HFF-Myc (cell line): ENCODE measurements at regions not wholly inside any gene's neighbourhood (a gene's known extent, or its start where the extent isn't known, plus 50 kb on each side); places are given as distances from the start of the nearest gene placed in this dataset.

Experiments
- DNase-seq: peaks from one replicate; pipeline ENCODE4 v3.0.0-alpha.2; 2011; ENCODE audit warnings: low read depth; ENCODE audit errors: extremely low read depth
- H3K4me3 ChIP-seq: replicated peaks from 2 replicates; pipeline ENCODE4 v1.5.1; 2011; ENCODE audit warnings: low read depth, mild to moderate bottlenecking, control low read depth, low read length
- TF ChIP-seq, protein P1 (sequence below): IDR thresholded peaks from 2 replicates; pipeline ENCODE4 v1.5.1; 2012; ENCODE audit warnings: mild to moderate bottlenecking, low read depth, low read length, control low read depth; ENCODE audit errors: missing control alignments

DNA sequence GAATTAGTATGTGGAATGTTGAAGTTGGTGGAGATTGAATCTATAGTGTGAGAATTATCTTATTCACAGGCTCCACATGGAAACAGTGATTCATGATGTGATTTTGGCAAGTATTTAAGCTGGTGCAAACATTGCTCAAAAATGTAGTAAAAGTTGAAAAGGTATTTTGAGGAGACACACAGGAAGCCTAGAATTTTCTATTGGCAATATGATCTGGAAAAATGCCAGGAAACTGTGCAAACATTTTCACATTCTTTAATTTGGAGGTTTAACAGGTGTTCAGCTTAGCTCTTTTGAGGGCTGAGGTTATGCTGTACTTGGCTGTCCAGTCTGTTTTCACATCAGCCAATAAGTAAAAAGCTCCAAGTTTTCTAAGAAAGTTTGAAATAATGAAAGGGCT is 327.3 kb downstream of the RWDD3 start:
- no peak overlapping the region for H3K4me3 ChIP-seq
- TF ChIP-seq, protein P1, sequence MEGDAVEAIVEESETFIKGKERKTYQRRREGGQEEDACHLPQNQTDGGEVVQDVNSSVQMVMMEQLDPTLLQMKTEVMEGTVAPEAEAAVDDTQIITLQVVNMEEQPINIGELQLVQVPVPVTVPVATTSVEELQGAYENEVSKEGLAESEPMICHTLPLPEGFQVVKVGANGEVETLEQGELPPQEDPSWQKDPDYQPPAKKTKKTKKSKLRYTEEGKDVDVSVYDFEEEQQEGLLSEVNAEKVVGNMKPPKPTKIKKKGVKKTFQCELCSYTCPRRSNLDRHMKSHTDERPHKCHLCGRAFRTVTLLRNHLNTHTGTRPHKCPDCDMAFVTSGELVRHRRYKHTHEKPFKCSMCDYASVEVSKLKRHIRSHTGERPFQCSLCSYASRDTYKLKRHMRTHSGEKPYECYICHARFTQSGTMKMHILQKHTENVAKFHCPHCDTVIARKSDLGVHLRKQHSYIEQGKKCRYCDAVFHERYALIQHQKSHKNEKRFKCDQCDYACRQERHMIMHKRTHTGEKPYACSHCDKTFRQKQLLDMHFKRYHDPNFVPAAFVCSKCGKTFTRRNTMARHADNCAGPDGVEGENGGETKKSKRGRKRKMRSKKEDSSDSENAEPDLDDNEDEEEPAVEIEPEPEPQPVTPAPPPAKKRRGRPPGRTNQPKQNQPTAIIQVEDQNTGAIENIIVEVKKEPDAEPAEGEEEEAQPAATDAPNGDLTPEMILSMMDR = no peak
- no peak for DNase-seq

DNA sequence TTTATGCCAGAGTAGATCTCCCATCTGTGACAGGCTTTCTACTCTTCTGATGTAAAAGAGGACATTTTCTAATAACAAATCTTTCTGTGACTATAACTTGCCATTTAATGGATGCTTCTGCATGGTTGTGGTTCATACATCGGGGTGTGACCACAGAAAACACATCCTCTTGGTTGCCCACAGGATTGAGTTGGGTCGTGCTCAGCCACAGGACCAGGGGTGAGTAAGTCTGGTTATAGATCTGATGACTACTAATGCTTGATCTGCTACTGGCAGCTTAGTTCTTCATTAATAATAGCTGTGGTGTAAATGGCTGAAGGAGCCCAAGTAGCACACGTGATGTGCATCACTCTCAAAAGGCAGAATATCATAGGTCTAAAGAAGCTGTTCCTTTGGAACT is 328.2 kb downstream of the RWDD3 start:
- TF ChIP-seq, protein P1 = no peak
- H3K4me3 ChIP-seq = no peak overlapping the region
- no peak for DNase-seq

DNA sequence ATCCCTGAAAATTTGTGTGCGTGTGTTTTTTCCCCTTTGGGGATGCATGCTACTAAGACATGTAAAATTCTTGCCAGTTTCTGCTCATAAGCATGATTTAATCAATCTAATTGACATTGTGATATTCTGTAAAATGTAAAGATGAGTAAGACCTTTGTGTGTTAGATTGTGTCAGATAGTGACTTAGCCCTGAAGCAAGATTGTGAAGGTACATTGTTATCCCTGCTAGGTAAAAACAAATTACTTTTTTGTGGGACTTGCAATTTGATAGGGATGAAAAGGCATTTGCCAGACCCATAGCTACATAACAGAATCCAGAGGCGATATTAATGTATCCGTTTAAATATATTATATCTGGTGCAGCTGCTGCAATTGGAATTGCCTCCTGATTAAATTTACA is 338.0 kb downstream of the RWDD3 start:
- no peak overlapping the region for H3K4me3 ChIP-seq
- TF ChIP-seq, protein P1 = no peak
- DNase-seq = no peak

DNA sequence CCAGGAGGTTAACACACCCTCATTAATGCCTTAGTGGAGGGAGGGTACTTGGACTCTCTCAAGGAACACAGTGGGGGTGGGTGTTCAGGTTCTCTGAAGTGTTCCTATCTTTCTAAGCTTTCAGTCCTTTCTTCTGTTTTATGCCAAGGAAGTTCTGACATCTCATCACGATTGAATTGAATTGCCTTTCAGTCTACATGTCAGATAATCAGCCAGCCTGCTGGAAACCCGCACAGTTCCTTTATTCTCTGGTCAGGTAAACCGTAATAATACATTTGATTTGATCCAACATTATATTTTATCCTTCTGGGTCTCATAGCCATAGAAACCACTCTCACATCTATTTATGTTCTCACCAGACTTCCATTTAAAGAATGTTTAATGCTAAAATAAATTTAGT is 339.0 kb downstream of the RWDD3 start:
- TF ChIP-seq, protein P1 = no peak
- DNase-seq = no peak
- no peak overlapping the region for H3K4me3 ChIP-seq

DNA sequence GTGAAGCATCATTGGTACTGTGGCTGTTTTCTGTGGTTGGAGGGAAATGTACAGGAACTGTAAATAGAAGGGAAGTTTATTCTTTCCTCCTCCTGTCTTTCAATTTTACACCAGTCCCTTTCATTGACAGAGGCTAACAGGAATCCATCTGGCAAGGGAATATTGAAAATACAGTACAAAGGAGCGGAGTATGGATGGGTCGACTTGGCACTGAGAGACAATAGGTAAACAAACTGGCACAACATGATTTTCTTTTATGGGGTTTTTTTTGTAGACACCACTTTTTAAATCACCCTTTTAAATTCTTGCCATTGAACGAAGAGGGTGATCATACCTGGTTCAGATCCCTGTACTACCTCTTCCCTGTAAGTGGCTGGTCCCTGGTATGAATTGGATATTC is 341.3 kb downstream of the RWDD3 start:
- no peak for DNase-seq
- H3K4me3 ChIP-seq = no peak overlapping the region
- TF ChIP-seq, protein P1 = no peak

DNA sequence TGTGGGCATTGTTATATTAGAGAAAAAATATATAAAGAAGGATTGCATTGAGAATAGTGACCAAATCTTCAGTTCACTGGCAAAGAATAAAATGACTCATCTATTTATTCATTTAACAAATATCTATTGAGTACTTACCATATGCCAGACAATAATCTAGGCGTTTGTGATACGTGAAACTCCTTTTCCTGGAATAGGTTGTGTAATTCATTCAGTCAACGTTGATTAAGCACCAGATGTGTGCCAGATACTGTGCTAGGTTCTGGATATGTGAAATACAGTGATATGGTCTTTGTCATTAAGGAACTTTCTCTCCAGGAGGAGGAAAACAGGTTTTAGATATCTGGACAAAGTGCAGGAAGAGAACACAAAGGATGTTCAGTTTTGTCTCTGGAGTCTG is 344.5 kb downstream of the RWDD3 start:
- TF ChIP-seq, protein P1 = no peak
- no peak overlapping the region for H3K4me3 ChIP-seq
- no peak for DNase-seq

DNA sequence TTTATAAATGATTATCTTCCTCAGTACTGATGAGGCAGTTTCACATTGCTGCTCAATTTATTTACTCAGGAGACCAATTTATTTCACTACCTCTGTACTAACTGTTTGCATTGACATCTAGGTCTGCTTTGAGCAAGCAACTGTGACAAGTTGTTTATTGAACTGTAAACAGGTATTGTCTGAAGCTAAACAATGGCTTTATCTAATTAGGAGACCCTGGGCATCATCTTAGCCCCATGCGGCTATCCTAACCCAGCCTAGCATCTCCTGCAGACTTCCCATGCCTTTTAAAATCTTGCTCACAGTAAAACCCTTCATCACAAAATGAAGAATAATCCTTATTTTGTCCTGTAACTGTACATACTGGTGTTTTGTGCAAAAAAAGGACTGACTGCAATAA is 348.2 kb downstream of the RWDD3 start:
- H3K4me3 ChIP-seq = no peak overlapping the region
- no peak for DNase-seq
- TF ChIP-seq, protein P1 = no peak
